ENCODE measurements at regions not wholly inside any gene's neighbourhood (a gene's known extent, or its start where the extent isn't known, plus 50 kb on each side); places are given as distances from the start of the nearest gene placed in this dataset.
"Not testable (repeated sequence)": the region's sequence is repeated elsewhere in the genome, so short reads cannot be mapped to it uniquely, and the experiment has no call there.

GRCh38 chr10:84755311-84755710, 426.9 kb downstream of the CCSER2 start (continued):
- TF ChIP-seq CTCF (conservative IDR thresholded peaks at IDR 0.05; ENCODE audit: low read depth in 2 of 2) (no peak), EZH2phosphoT487 (IDR thresholded peaks at IDR 0.05; ENCODE audit: unreplicated experiment) (no peak), NANOG (IDR thresholded peaks at IDR 0.05; ENCODE audit: borderline replicate concordance) (no peak), REST (IDR thresholded peaks at IDR 0.05; ENCODE audit: unreplicated experiment) (no peak), EZH2 (IDR thresholded peaks at IDR 0.05; ENCODE audit: low read depth, unreplicated experiment) (no peak), POLR2AphosphoS5 (IDR thresholded peaks at IDR 0.05; ENCODE audit: low read depth) (no peak)

- not testable (repeated sequence) for H3K9me3 Mint-ChIP-seq; H3K36me3 ChIP-seq (ENCODE audit: insufficient read depth); H3K4me3 Mint-ChIP-seq; H3K27me3 Mint-ChIP-seq (ENCODE audit: insufficient read depth, low read depth, poor library complexity); H3F3A ChIP-seq (replicated peaks; ENCODE audit: low read depth); ATAC-seq; H4K20me1 ChIP-seq (replicated peaks; ENCODE audit: insufficient read depth); H3K4me1 ChIP-seq (ENCODE audit: insufficient read depth); H3K9me2 ChIP-seq (ENCODE audit: insufficient read depth); DNase-seq (ENCODE audit: low spot score); H3K36me3 Mint-ChIP-seq (ENCODE audit: low read depth); H3K4me1 Mint-ChIP-seq; H3K4me3 ChIP-seq; H3K27me3 ChIP-seq (ENCODE audit: insufficient read depth); H3K27ac ChIP-seq (ENCODE audit: low read depth); H3K4me2 ChIP-seq; H2AFZ ChIP-seq; H3K27ac Mint-ChIP-seq; H3K79me2 ChIP-seq (replicated peaks; ENCODE audit: insufficient read depth)
These were observed 428.3 kb downstream of the CCSER2 start for GRCh38 chr10:84756653-84757052.

- H3K27ac Mint-ChIP-seq = peak overlapping the region; percentile 61; the same call in 1 of the 2 replicates
- not testable (repeated sequence) for H3K9me3 Mint-ChIP-seq; H3K4me1 ChIP-seq (ENCODE audit: insufficient read depth); H3K36me3 Mint-ChIP-seq (ENCODE audit: low read depth); H3K79me2 ChIP-seq (replicated peaks; ENCODE audit: insufficient read depth); H4K20me1 ChIP-seq (replicated peaks; ENCODE audit: insufficient read depth); H3K27me3 Mint-ChIP-seq (ENCODE audit: insufficient read depth, low read depth, poor library complexity); H3K36me3 ChIP-seq (ENCODE audit: insufficient read depth); H3F3A ChIP-seq (replicated peaks; ENCODE audit: low read depth); H3K27me3 ChIP-seq (ENCODE audit: insufficient read depth); H3K27ac ChIP-seq (ENCODE audit: low read depth); H3K9me2 ChIP-seq (ENCODE audit: insufficient read depth)
- peak; percentile 58 for DNase-seq (ENCODE audit: low spot score)
- H3K4me1 Mint-ChIP-seq = peaks cover 10% of the 10 kb centered on the region; the same call in 2 of the 3 replicates
- peak; percentile 68 for ATAC-seq
- H3K4me3 ChIP-seq = peak overlapping the region; percentile 41; the same call in 1 of the 2 replicates
- peak overlapping the region; percentile 84; the same call in 1 of the 2 replicates for H2AFZ ChIP-seq
- H3K4me2 ChIP-seq = peak overlapping the region; percentile 68
- H3K4me3 Mint-ChIP-seq = peak overlapping the region; percentile 46; the same call in 2 of the 3 replicates
These were observed 433.7 kb downstream of the CCSER2 start for GRCh38 chr10:84761994-84762614.

Data from GM23338 (cell line).